NCI-H69 (cell line): ENCODE measurements at regions not wholly inside any gene's neighbourhood (a gene's known extent, or its start where the extent isn't known, plus 50 kb on each side); places are given as distances from the start of the nearest gene placed in this dataset.

ENCODE experiments used
- DNase-seq: peaks from one replicate; lab custom pipeline; 2025; lab: John Stamatoyannopoulos, UW

DNA sequence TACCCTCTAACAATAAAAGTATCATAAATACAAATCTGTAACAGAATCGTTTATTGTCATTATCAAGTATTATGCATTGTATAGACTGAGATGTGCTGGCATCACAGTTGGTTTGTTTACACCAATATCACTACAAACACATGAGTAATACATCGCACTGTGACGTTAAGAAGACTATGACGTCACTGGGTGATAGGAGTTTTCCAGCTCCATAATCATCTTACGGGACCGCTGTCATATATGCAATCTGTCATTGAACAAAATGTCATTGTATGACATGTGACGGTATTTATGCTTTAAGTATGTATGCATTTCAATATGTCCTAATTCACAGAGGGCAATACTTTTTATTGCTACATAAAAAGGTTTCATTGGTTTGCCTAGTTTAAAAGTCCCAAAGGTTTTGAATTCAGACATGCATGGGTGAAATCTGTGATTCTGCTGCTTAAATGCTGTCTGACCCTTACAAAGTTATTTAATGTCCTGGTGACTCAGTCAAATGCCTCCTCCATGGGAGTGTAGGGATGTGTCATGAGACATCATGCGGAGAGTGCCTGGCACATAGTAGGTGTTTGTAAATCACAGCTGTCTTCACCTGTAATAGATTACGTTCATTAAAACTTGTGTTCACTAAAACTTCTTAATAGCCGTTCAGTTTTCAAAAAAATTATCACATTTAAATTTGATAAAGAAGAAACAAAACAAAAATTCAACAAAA, 160.7 kb upstream of the PDE10A start:
- DNase-seq: no peak

- no peak for DNase-seq
Observed at GRCh38 chr6:165822501-165822900, 159.5 kb upstream of the PDE10A start.

DNA sequence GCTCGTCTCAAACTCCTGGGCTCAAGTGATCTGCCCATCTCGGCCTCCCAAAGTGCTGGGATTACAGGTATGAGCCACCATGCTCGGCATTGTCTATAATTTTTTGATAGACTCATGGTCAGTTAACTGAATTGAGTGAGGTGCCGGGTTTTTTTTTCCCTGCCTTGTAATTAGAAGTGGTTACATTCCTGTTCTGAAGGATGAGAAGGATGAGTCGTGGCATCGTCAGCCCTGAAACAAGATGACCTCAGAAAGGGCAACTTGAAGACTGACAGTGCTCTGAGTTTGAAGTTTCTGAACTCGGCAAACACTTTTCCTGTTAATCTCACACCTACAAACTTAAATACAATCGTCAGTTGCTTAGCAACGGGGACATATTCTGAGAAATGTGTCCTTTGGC, 158.7 kb upstream of the PDE10A start:
- DNase-seq: no peak

GRCh38 chr6:165820934-165821333, 157.9 kb upstream of the PDE10A start:
- DNase-seq: no peak

DNA sequence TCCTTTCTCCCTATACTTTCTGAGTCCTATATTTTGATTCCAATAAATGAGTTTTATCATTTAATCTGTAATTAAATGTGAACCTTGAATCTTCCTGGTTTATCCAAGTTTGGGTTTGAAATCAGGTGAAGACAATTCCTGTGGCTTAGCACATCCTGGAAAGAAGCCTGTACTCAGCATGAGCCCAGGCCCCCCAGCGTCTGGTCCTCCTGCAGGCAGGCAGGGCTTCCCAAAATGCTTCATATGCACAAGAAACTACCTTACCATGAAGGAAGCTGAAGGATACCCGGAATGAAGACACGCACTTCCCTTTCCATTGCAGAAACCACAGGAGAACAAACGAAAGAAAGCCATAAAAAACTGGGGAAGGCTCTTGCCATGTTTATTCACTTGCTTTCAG, 157.4 kb upstream of the PDE10A start:
- DNase-seq: no peak

- no peak for DNase-seq
Observed at GRCh38 chr6:165819394-165819793, 156.4 kb upstream of the PDE10A start.

DNA sequence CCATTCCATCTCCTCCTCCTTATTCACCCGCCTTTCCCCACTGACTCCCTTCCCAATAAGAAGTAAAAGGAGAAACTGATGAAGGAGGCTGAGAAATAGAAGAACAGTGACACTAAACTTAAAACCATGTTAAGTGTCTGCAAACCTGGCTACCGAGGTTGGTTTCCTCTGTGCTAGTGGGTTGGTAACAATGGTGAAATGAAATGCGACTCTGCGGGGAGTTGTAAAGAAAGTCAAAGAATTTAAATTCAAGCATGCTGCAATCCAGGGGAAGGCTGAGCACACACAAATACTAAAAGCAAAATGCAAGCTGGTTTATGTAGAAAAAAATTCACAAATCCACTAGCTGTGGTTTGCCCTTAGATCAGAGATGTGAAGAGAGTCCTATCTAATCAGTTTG, 155.2 kb upstream of the PDE10A start:
- no peak for DNase-seq

GRCh38 chr6:165817771-165818170, 154.7 kb upstream of the PDE10A start:
- DNase-seq: no peak

- no peak for DNase-seq
Observed at GRCh38 chr6:165817148-165817547, 154.1 kb upstream of the PDE10A start.

- no peak for DNase-seq
Observed at GRCh38 chr6:165814679-165815078, 151.6 kb upstream of the PDE10A start.

DNA sequence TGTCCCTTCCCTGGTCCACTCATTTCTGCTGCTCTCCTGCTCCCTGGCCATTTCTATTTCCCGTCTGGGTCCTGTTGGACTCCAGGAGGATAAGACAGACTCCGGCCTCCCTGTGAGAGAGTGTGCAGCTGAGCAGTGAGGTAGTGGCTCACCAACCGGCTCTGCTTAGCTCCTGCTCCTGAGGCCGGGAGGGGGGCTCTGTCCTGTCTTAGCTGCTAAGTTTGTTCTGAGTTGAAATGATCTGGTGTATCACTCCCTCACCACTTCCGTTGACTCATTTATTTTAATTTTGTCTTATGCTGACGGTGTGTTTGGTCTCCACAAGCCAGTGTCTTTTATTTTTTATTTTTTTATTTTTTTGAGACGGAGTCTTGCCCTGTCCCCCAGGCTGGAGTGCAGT, 148.5 kb upstream of the PDE10A start:
- DNase-seq: no peak

- no peak for DNase-seq
Observed at GRCh38 chr6:165808021-165808420, 145.0 kb upstream of the PDE10A start.

DNA sequence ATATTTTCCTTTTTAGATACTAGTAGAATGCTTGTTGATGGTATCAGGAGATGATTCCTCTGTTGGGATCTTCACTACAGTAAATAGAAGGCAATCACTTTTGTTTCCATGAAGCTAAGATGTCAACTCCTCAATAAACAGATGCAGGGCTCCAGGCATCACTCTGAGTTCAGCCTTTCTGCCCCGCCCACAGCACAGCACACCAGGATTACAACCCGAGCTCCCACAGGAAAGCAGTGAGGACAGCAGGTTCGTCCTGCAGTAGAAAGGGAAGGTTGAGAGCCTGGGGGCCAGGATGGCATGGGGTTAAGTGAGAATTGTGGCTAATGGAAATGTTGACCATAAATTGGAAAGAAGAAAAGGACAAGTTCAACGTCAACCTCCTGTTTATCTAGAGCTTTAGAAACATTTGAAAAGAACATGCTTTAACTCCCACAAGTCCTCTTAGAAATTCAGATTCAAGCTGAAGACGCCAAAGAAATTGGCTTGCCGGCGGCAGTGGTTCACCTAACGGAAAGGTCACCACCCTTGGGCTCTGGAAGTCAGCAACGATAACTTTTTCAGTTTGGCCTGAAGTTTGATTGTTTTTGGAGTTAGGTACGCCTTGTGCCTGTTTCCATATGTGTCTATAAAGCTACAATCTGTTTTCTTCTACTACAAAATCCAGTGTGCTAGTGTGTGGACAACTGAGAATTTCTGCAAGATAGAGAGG, 144.4 kb upstream of the PDE10A start:
- DNase-seq: no peak

GRCh38 chr6:165806126-165806810, 143.2 kb upstream of the PDE10A start:
- no peak for DNase-seq

GRCh38 chr6:165805636-165806035, 142.6 kb upstream of the PDE10A start:
- DNase-seq: no peak

GRCh38 chr6:165805067-165805555, 142.1 kb upstream of the PDE10A start:
- no peak for DNase-seq

GRCh38 chr6:165804331-165805066, 141.5 kb upstream of the PDE10A start:
- no peak for DNase-seq

DNA sequence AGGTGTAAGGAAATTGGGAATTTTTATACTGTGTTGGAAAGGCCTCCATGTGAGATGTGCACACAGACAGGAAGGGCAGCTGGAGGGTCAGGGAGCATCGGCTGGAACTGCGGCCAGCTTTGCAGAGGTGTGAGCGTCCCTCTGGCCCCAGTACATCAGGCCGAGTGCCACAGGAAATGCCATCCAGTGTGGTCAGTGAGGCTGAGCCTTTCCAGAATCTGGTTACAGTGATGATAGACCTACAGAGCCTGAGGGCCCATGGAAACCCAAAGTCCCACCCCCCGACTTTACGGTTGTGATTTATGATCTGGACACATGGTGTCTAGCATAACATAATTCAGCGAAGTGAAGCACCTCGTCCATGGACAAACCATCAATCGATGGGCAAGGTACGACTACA, 137.3 kb upstream of the PDE10A start:
- no peak for DNase-seq

DNA sequence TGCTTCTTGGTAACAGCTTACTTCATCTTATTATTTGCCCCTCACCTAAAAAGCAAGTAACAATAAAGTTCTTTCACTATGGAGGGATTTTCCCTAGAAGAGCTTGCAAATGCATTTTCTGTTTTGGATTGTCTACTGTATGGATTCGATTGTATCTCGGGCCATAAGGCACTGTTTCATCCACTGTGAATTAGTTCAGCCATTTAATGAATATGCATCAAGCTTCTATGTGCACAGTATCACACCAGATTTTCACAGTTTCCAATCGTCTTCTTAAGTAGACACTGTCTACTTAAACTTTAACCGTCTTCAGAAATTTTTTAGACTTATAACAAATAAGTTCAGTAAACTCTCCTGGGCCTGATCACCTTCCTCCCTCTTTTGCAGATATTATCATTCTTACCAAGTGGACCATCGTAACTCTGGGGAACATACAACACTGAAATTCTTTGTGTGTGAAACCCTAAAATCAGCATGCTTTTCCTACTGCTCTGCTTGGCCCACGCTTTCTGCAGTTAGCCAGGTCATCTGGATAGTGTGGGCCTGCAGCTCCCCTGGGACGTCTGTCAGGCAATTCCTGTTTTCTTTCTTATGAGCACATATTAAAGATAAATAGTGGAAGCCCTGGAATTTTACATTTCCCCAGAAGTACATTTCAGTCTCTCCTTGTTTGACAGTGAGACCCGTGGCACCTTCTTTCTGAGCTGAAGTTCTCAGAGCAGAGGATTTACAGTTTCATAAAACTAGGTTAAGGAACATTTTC, 136.5 kb upstream of the PDE10A start:
- no peak for DNase-seq

GRCh38 chr6:165798991-165799390, 135.9 kb upstream of the PDE10A start:
- no peak for DNase-seq

DNA sequence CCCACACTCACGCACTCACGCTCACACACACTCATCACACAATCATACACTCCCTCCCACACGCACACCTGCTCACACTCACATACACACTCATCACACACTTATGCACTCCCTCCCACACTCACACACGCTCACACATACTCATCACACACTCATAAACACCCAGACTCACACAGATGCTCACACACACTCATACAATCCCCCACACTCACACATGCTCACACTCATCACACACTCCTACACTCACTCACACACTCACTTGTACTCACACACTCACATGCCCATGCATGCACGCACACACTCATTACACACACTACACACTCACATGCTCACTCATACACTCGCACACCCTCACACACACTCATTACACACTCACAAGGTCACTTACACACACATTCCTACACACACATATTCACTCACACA, 131.1 kb upstream of the PDE10A start:
- DNase-seq: no peak
